GM23338 (cell line): ENCODE measurements at regions not wholly inside any gene's neighbourhood (a gene's known extent, or its start where the extent isn't known, plus 50 kb on each side); places are given as distances from the start of the nearest gene placed in this dataset.

Experiments
- ATAC-seq: fragments of 200-7000 bp; cut with Tn5 transposase; 3 replicates; pipeline ENCODE4 v1.9.1; 2020
- DNase-seq: peaks from one replicate; pipeline ENCODE4 v3.0.0-alpha.2; 2015; ENCODE audit warnings: low spot score
- H2AFZ ChIP-seq: fragments of 200-600 bp; sonication (generic); 2 replicates; pipeline ENCODE4 v1.8.0; 2016; ENCODE audit warnings: antibody characterized with exemption, mild to moderate bottlenecking, moderate library complexity
- H3F3A ChIP-seq: fragments of 200-600 bp; sonication (generic); replicated peaks from 2 replicates; pipeline ENCODE4 v1.8.0; 2017; ENCODE audit warnings: antibody characterized with exemption, mixed run types, low read depth
- H3K27ac ChIP-seq: fragments of 200-600 bp; sonication (generic); 2 replicates; pipeline ENCODE4 v1.6.1; 2016; ENCODE audit warnings: low read depth
- H3K27me3 ChIP-seq: fragments of 200-600 bp; sonication (generic); 2 replicates; pipeline ENCODE4 v1.8.0; 2016; ENCODE audit warnings: mild to moderate bottlenecking, mixed run types, moderate library complexity; ENCODE audit not compliant: insufficient read depth
- H3K36me3 ChIP-seq: fragments of 200-600 bp; sonication (generic); 2 replicates; pipeline ENCODE4 v1.8.0; 2016; ENCODE audit warnings: mild to moderate bottlenecking; ENCODE audit not compliant: insufficient read depth
- H3K4me1 ChIP-seq: fragments of 200-600 bp; sonication (generic); 2 replicates; pipeline ENCODE4 v1.8.0; 2016; ENCODE audit warnings: mild to moderate bottlenecking, moderate library complexity; ENCODE audit not compliant: insufficient read depth
- H3K4me2 ChIP-seq: fragments of 200-600 bp; sonication (generic); 2 replicates; pipeline ENCODE4 v1.7.1; 2017; ENCODE audit warnings: mixed run types
- H3K4me3 ChIP-seq: fragments of 200-600 bp; sonication (generic); 2 replicates; pipeline ENCODE4 v1.6.1; 2016; ENCODE audit warnings: mixed run types
- H3K79me2 ChIP-seq: fragments of 200-600 bp; sonication (generic); replicated peaks from 2 replicates; pipeline ENCODE4 v1.8.0; 2017; ENCODE audit warnings: mild to moderate bottlenecking; ENCODE audit not compliant: insufficient read depth
- H3K9me2 ChIP-seq: fragments of 200-600 bp; sonication (generic); 2 replicates; pipeline ENCODE4 v1.8.0; 2017; ENCODE audit not compliant: insufficient read depth
- H4K20me1 ChIP-seq: fragments of 200-600 bp; sonication (generic); replicated peaks from 2 replicates; pipeline ENCODE4 v1.8.0; 2017; ENCODE audit warnings: mild to moderate bottlenecking; ENCODE audit not compliant: insufficient read depth
- H3K27ac Mint-ChIP-seq: 2 replicates; pipeline ENCODE4 v1.8.0; 2020; ENCODE audit warnings: inconsistent platforms, mild to moderate bottlenecking, moderate library complexity, mixed read lengths
- H3K27me3 Mint-ChIP-seq: 3 replicates; pipeline ENCODE4 v1.8.0; 2022; ENCODE audit warnings: low read depth, mild to moderate bottlenecking, moderate library complexity, mixed read lengths, inconsistent platforms; ENCODE audit not compliant: insufficient read depth, poor library complexity
- H3K36me3 Mint-ChIP-seq: 3 replicates; pipeline ENCODE4 v1.8.0; 2021; ENCODE audit warnings: low read depth, mild to moderate bottlenecking, inconsistent platforms, moderate library complexity, mixed read lengths
- H3K4me1 Mint-ChIP-seq: 3 replicates; pipeline ENCODE4 v1.8.0; 2020; ENCODE audit warnings: mild to moderate bottlenecking, inconsistent platforms, mixed read lengths
- H3K4me3 Mint-ChIP-seq: 3 replicates; pipeline ENCODE4 v1.8.0; 2021; ENCODE audit warnings: moderate library complexity, mild to moderate bottlenecking, inconsistent platforms, mixed read lengths
- H3K9me3 Mint-ChIP-seq: 3 replicates; pipeline ENCODE4 v1.8.0; 2020; ENCODE audit warnings: moderate library complexity, mild to moderate bottlenecking, inconsistent platforms, mixed read lengths
- EZH2 ChIP-seq: fragments of 200-600 bp; sonication (generic); IDR thresholded peaks from one replicate; pipeline ENCODE4 v1.8.0; 2017; ENCODE audit warnings: antibody characterized with exemption, mild to moderate bottlenecking, low read depth; ENCODE audit not compliant: unreplicated experiment
- EZH2phosphoT487 ChIP-seq: fragments of 200-600 bp; sonication (generic); IDR thresholded peaks from one replicate; pipeline ENCODE4 v1.8.1; 2018; ENCODE audit warnings: antibody characterized with exemption; ENCODE audit not compliant: unreplicated experiment
- JUNB ChIP-seq: IDR thresholded peaks from one replicate; pipeline ENCODE4 v1.6.1; 2016; ENCODE audit warnings: antibody characterized with exemption; ENCODE audit not compliant: unreplicated experiment
- POLR2AphosphoS5 ChIP-seq: IDR thresholded peaks from 2 replicates; pipeline ENCODE4 v1.6.1; 2016; ENCODE audit warnings: antibody characterized with exemption, low read depth
- STAT1 ChIP-seq: IDR thresholded peaks from one replicate; pipeline ENCODE4 v1.6.1; 2016; ENCODE audit warnings: antibody characterized with exemption; ENCODE audit not compliant: unreplicated experiment
- ZNF114 ChIP-seq: fragments of 250-450 bp; sonication (Bioruptor Pico); IDR thresholded peaks from 2 replicates; pipeline ENCODE4 v1.5.0; 2020; ENCODE audit warnings: mild to moderate bottlenecking, moderate library complexity
- ZNF331 ChIP-seq: fragments of 250-450 bp; sonication (Bioruptor Pico); IDR thresholded peaks from 2 replicates; pipeline ENCODE4 v1.5.0; 2020; ENCODE audit warnings: low read depth, mild to moderate bottlenecking, moderate library complexity
- TF ChIP-seq, protein P1 (sequence below): fragments of 250-450 bp; sonication (Bioruptor Pico); IDR thresholded peaks from 2 replicates; pipeline ENCODE4 v1.5.0; 2020; ENCODE audit warnings: mild to moderate bottlenecking, moderate library complexity
- TF ChIP-seq, protein P2 (sequence below), 2 experiments: fragments of 200-600 bp in 1 of 2; sonication (generic) in 1 of 2; conservative IDR thresholded peaks; 2 replicates each; pipeline versions ENCODE4 v1.5.1 to v1.6.1; 2016 to 2017; ENCODE audit warnings: antibody characterized with exemption in 2 of 2, low read depth in 2 of 2, mild to moderate bottlenecking in 2 of 2, moderate library complexity in 1 of 2
- TF ChIP-seq, protein P3 (sequence below): IDR thresholded peaks from 2 replicates; pipeline ENCODE4 v1.6.1; 2016; ENCODE audit warnings: antibody characterized with exemption
- TF ChIP-seq, protein P4 (sequence below): IDR thresholded peaks from one replicate; pipeline ENCODE4 v1.6.1; 2018; ENCODE audit warnings: antibody characterized with exemption; ENCODE audit not compliant: unreplicated experiment

DNA sequence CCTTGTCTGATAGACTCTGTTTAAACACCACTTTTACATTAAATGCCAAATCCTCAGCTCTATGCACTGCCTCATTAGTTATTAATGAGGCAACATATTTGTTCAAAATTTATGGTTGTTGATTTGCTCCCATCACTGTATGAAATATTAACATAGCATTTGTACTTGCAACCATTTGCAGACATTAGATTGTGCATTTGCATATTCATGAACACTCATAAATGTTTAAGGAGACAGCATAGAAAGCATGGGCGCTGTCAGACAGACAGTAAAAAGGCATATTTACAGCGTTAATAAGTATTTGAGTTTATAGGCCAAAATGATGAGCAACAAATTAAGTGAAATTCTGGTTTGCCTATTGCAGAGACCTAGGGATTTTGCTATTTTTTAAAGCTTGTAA is 502.3 kb downstream of the TXNL1 start (continued):
- TF ChIP-seq, protein P1, sequence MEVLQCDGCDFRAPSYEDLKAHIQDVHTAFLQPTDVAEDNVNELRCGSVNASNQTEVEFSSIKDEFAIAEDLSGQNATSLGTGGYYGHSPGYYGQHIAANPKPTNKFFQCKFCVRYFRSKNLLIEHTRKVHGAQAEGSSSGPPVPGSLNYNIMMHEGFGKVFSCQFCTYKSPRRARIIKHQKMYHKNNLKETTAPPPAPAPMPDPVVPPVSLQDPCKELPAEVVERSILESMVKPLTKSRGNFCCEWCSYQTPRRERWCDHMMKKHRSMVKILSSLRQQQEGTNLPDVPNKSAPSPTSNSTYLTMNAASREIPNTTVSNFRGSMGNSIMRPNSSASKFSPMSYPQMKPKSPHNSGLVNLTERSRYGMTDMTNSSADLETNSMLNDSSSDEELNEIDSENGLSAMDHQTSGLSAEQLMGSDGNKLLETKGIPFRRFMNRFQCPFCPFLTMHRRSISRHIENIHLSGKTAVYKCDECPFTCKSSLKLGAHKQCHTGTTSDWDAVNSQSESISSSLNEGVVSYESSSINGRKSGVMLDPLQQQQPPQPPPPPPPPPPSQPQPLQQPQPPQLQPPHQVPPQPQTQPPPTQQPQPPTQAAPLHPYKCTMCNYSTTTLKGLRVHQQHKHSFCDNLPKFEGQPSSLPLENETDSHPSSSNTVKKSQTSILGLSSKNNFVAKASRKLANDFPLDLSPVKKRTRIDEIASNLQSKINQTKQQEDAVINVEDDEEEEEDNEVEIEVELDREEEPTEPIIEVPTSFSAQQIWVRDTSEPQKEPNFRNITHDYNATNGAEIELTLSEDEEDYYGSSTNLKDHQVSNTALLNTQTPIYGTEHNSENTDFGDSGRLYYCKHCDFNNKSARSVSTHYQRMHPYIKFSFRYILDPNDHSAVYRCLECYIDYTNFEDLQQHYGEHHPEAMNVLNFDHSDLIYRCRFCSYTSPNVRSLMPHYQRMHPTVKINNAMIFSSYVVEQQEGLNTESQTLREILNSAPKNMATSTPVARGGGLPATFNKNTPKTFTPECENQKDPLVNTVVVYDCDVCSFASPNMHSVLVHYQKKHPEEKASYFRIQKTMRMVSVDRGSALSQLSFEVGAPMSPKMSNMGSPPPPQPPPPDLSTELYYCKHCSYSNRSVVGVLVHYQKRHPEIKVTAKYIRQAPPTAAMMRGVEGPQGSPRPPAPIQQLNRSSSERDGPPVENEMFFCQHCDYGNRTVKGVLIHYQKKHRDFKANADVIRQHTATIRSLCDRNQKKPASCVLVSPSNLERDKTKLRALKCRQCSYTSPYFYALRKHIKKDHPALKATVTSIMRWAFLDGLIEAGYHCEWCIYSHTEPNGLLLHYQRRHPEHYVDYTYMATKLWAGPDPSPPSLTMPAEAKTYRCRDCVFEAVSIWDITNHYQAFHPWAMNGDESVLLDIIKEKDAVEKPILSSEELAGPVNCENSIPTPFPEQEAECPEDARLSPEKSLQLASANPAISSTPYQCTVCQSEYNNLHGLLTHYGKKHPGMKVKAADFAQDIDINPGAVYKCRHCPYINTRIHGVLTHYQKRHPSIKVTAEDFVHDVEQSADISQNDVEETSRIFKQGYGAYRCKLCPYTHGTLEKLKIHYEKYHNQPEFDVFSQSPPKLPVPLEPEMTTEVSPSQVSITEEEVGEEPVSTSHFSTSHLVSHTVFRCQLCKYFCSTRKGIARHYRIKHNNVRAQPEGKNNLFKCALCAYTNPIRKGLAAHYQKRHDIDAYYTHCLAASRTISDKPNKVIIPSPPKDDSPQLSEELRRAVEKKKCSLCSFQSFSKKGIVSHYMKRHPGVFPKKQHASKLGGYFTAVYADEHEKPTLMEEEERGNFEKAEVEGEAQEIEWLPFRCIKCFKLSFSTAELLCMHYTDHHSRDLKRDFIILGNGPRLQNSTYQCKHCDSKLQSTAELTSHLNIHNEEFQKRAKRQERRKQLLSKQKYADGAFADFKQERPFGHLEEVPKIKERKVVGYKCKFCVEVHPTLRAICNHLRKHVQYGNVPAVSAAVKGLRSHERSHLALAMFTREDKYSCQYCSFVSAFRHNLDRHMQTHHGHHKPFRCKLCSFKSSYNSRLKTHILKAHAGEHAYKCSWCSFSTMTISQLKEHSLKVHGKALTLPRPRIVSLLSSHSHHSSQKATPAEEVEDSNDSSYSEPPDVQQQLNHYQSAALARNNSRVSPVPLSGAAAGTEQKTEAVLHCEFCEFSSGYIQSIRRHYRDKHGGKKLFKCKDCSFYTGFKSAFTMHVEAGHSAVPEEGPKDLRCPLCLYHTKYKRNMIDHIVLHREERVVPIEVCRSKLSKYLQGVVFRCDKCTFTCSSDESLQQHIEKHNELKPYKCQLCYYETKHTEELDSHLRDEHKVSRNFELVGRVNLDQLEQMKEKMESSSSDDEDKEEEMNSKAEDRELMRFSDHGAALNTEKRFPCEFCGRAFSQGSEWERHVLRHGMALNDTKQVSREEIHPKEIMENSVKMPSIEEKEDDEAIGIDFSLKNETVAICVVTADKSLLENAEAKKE (CRISPR knock-in tag): no peak
- TF ChIP-seq JUNB: no peak
- TF ChIP-seq, protein P2, sequence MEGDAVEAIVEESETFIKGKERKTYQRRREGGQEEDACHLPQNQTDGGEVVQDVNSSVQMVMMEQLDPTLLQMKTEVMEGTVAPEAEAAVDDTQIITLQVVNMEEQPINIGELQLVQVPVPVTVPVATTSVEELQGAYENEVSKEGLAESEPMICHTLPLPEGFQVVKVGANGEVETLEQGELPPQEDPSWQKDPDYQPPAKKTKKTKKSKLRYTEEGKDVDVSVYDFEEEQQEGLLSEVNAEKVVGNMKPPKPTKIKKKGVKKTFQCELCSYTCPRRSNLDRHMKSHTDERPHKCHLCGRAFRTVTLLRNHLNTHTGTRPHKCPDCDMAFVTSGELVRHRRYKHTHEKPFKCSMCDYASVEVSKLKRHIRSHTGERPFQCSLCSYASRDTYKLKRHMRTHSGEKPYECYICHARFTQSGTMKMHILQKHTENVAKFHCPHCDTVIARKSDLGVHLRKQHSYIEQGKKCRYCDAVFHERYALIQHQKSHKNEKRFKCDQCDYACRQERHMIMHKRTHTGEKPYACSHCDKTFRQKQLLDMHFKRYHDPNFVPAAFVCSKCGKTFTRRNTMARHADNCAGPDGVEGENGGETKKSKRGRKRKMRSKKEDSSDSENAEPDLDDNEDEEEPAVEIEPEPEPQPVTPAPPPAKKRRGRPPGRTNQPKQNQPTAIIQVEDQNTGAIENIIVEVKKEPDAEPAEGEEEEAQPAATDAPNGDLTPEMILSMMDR (conservative IDR thresholded peaks at IDR 0.05; ENCODE audit: low read depth in 2 of 2): no peak
- no peak for TF ChIP-seq POLR2AphosphoS5

DNA sequence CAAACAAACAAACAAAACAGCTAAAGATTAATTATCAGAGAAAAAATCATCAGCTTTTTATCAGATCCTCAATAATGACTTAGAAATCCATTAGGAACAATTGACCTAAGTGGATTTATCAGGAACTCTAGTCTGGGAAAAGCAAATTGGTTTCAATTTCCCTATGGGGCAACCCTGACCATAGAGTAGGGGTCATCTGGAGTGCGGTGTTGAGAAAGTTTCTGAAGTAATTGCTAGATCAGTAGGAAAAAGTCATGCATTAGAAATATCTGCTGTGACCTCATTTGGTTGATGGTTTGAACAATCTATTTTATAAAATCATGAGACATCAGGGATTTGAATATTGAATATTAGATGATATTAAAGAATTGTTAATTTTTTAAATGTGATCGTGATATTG is 507.9 kb downstream of the TXNL1 start:
- no peaks in the 10 kb centered on the region for H3F3A ChIP-seq
- no peak overlapping the region for H3K4me2 ChIP-seq
- H3K36me3 ChIP-seq: no peaks in the 10 kb centered on the region
- Mint-ChIP-seq H3K27me3 (peaks cover 2% of the 10 kb centered on the region), H3K4me1 (no peaks in the 10 kb centered on the region), H3K27ac (no peak overlapping the region; the same call in 1 of the 2 replicates), H3K4me3 (no peak overlapping the region), H3K9me3 (no peaks in the 10 kb centered on the region), H3K36me3 (no peaks in the 10 kb centered on the region)
- no peak overlapping the region for H3K27ac ChIP-seq
- no peaks in the 10 kb centered on the region for H3K4me1 ChIP-seq
- no peaks in the 10 kb centered on the region for H4K20me1 ChIP-seq
- DNase-seq: no peak
- no peak overlapping the region for H2AFZ ChIP-seq
- no peak overlapping the region for H3K4me3 ChIP-seq
- no peaks in the 10 kb centered on the region for H3K9me2 ChIP-seq
- H3K79me2 ChIP-seq: no peaks in the 10 kb centered on the region
- no peak for ATAC-seq
- H3K27me3 ChIP-seq: no peaks in the 10 kb centered on the region
- TF ChIP-seq EZH2 (no peak), STAT1 (no peak), ZNF114 (CRISPR knock-in tag) (no peak), EZH2phosphoT487 (no peak), ZNF331 (CRISPR knock-in tag) (no peak), JUNB (no peak)
- TF ChIP-seq, protein P3, sequence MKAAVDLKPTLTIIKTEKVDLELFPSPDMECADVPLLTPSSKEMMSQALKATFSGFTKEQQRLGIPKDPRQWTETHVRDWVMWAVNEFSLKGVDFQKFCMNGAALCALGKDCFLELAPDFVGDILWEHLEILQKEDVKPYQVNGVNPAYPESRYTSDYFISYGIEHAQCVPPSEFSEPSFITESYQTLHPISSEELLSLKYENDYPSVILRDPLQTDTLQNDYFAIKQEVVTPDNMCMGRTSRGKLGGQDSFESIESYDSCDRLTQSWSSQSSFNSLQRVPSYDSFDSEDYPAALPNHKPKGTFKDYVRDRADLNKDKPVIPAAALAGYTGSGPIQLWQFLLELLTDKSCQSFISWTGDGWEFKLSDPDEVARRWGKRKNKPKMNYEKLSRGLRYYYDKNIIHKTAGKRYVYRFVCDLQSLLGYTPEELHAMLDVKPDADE: no peak
- TF ChIP-seq, protein P4, sequence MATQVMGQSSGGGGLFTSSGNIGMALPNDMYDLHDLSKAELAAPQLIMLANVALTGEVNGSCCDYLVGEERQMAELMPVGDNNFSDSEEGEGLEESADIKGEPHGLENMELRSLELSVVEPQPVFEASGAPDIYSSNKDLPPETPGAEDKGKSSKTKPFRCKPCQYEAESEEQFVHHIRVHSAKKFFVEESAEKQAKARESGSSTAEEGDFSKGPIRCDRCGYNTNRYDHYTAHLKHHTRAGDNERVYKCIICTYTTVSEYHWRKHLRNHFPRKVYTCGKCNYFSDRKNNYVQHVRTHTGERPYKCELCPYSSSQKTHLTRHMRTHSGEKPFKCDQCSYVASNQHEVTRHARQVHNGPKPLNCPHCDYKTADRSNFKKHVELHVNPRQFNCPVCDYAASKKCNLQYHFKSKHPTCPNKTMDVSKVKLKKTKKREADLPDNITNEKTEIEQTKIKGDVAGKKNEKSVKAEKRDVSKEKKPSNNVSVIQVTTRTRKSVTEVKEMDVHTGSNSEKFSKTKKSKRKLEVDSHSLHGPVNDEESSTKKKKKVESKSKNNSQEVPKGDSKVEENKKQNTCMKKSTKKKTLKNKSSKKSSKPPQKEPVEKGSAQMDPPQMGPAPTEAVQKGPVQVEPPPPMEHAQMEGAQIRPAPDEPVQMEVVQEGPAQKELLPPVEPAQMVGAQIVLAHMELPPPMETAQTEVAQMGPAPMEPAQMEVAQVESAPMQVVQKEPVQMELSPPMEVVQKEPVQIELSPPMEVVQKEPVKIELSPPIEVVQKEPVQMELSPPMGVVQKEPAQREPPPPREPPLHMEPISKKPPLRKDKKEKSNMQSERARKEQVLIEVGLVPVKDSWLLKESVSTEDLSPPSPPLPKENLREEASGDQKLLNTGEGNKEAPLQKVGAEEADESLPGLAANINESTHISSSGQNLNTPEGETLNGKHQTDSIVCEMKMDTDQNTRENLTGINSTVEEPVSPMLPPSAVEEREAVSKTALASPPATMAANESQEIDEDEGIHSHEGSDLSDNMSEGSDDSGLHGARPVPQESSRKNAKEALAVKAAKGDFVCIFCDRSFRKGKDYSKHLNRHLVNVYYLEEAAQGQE: no peak
- TF ChIP-seq, protein P2 (conservative IDR thresholded peaks at IDR 0.05; ENCODE audit: low read depth in 2 of 2): no peak
